Neutrophil (primary cell): ENCODE measurements at regions not wholly inside any gene's neighbourhood (a gene's known extent, or its start where the extent isn't known, plus 50 kb on each side); places are given as distances from the start of the nearest gene placed in this dataset.
"Not testable (repeated sequence)": the region's sequence is repeated elsewhere in the genome, so short reads cannot be mapped to it uniquely, and the experiment has no call there.

Experiments
- H3K27ac ChIP-seq: fragments of 200-600 bp; sonication (generic); 2 replicates; pipeline ENCODE4 v1.5.1; 2016; ENCODE audit warnings: mild to moderate bottlenecking, moderate library complexity
- H3K27me3 ChIP-seq: fragments of 200-600 bp; sonication (generic); 2 replicates; pipeline ENCODE4 v1.6.0; 2016; ENCODE audit warnings: mild to moderate bottlenecking
- H3K36me3 ChIP-seq: fragments of 200-600 bp; sonication (generic); 2 replicates; pipeline ENCODE4 v1.5.1; 2017
- H3K4me1 ChIP-seq, 2 experiments: fragments of 200-600 bp in 1 of 2; sonication (generic) in 1 of 2; 1 replicate in 1 of 2; 2 replicates in 1 of 2; pipeline versions ENCODE4 v1.5.1 to v1.6.1; 2013 to 2016; ENCODE audit warnings: low read depth in 1 of 2, low read length in 1 of 2, mild to moderate bottlenecking in 1 of 2, moderate library complexity in 1 of 2; ENCODE audit not compliant: control insufficient read depth in 1 of 2, insufficient read depth in 1 of 2
- H3K4me3 ChIP-seq, 2 experiments: fragments of 200-600 bp in 1 of 2; sonication (generic) in 1 of 2; 1 replicate in 1 of 2; 2 replicates in 1 of 2; pipeline ENCODE4 v1.5.1; 2013 to 2016; ENCODE audit warnings: low read depth in 1 of 2, low read length in 1 of 2, mild to moderate bottlenecking in 1 of 2, moderate library complexity in 1 of 2
- H3K9me3 ChIP-seq: fragments of 200-600 bp; sonication (generic); 2 replicates; pipeline ENCODE4 v1.5.1; 2016
- CTCF ChIP-seq: fragments of 200-600 bp; sonication (generic); IDR thresholded peaks from 2 replicates; pipeline ENCODE4 v1.5.1; 2016; ENCODE audit warnings: antibody characterized with exemption

DNA sequence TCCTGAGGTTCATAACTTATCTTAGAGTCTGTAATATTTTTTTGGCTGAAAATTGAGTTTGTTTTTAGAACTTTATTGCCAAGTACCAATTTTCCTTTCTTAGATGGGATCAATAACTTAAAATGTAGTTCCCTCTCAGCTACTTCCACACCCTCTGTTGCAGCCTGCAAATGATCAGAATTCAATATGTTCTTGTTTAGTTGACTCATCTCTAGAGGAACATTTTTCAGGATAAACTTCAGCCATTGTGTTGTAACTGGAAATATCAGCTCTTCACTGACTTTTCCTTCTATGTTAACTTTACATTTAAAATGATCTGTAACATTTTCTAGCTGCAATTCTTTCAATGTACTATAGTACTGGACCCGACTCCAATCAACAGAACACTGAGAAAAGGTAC is 115.7 kb downstream of the ESM1 start:
- H3K4me3 ChIP-seq = no peak overlapping the region
- H3K27me3 ChIP-seq = no peaks in the 10 kb centered on the region
- H3K27ac ChIP-seq = no peak overlapping the region
- H3K9me3 ChIP-seq = no peaks in the 10 kb centered on the region
- H3K36me3 ChIP-seq = no peaks in the 10 kb centered on the region
- H3K4me1 ChIP-seq = peaks cover 3 to 6% of the 10 kb centered on the region in 2 experiments
- no peak for TF ChIP-seq CTCF

- Histone ChIP-seq H3K4me3 (no peak overlapping the region), H3K36me3 (no peaks in the 10 kb centered on the region), H3K4me1 (peaks cover 0 to 3% of the 10 kb centered on the region in 2 experiments), H3K9me3 (no peaks in the 10 kb centered on the region), H3K27ac (no peak overlapping the region), H3K27me3 (no peaks in the 10 kb centered on the region)
- TF ChIP-seq CTCF = no peak
These were observed 116.6 kb downstream of the ESM1 start for GRCh38 chr5:54868511-54869483.

DNA sequence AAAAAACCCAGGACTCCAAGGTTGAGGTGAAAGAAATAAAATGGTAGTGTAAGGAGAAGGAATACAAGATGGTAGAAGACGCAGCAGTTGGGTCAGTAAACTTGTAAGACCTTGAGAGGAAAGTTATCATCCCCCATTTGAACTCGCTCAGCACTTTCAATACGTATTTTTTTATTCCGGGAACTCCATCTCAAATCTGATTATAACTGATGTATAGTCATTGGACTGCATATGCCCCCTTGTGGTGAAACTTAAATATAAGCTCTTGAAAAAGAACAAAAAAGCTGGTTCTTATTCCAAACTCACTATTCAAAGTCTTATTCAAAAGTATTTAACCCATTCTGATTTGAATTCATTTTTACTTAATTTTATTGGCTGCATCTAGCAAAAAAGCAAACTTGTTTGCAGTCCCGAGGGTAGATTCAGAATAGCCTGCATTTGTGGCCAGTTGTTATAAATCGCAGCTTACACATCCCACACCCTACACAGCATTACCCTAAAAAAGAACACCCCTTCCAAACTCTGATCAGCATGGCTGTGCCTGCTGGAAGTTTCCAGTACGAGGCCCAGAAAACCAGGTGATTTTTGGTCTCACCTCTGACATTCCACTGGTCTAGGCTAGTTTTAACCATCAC is 118.0 kb downstream of the ESM1 start:
- no peak overlapping the region for H3K27ac ChIP-seq
- H3K36me3 ChIP-seq = no peaks in the 10 kb centered on the region
- H3K27me3 ChIP-seq = peaks cover 11% of the 10 kb centered on the region
- TF ChIP-seq CTCF = peak; percentile 38
- no peak overlapping the region for H3K4me3 ChIP-seq
- peaks cover 0 to 3% of the 10 kb centered on the region in 2 experiments for H3K4me1 ChIP-seq
- H3K9me3 ChIP-seq = no peaks in the 10 kb centered on the region

GRCh38 chr5:54864911-54865515 is 120.4 kb downstream of the ESM1 start:
- not testable (repeated sequence) for H3K4me3 ChIP-seq, H3K4me1 ChIP-seq, H3K27ac ChIP-seq, H3K9me3 ChIP-seq, H3K36me3 ChIP-seq
- peaks cover 22% of the 10 kb centered on the region for H3K27me3 ChIP-seq

- TF ChIP-seq CTCF = no peak
- no peak overlapping the region for H3K27ac ChIP-seq
- peaks cover 16% of the 10 kb centered on the region for H3K9me3 ChIP-seq
- H3K4me3 ChIP-seq = no peak overlapping the region
- peaks cover 22% of the 10 kb centered on the region for H3K27me3 ChIP-seq
- no peaks in the 10 kb centered on the region for H3K36me3 ChIP-seq
- H3K4me1 ChIP-seq = peaks cover 0 to under 1% of the 10 kb centered on the region in 2 experiments
These were observed 123.4 kb downstream of the ESM1 start for GRCh38 chr5:54862036-54862435.
